Glutamatergic neuron (in vitro differentiated cells): ENCODE measurements at regions not wholly inside any gene's neighbourhood (a gene's known extent, or its start where the extent isn't known, plus 50 kb on each side); places are given as distances from the start of the nearest gene placed in this dataset.
"Not testable (repeated sequence)": the region's sequence is repeated elsewhere in the genome, so short reads cannot be mapped to it uniquely, and the experiment has no call there.

Experiments used
- DNase-seq: peaks from one replicate; pipeline ENCODE4 v3.0.0; 2022
- H3K27ac Mint-ChIP-seq: one replicate; pipeline ENCODE4 v1.8.0; 2020; ENCODE audit warnings: mild to moderate bottlenecking, mixed read lengths, inconsistent platforms; ENCODE audit not compliant: unreplicated experiment
- H3K27me3 Mint-ChIP-seq: one replicate; pipeline ENCODE4 v1.8.0; 2020; ENCODE audit warnings: mild to moderate bottlenecking, moderate library complexity, mixed read lengths, inconsistent platforms; ENCODE audit not compliant: unreplicated experiment
- H3K36me3 Mint-ChIP-seq: one replicate; pipeline ENCODE4 v1.8.0; 2020; ENCODE audit warnings: mild to moderate bottlenecking, mixed read lengths, inconsistent platforms; ENCODE audit not compliant: unreplicated experiment
- H3K4me1 Mint-ChIP-seq: one replicate; pipeline ENCODE4 v1.8.0; 2020; ENCODE audit warnings: mild to moderate bottlenecking, low read depth, mixed read lengths, inconsistent platforms; ENCODE audit not compliant: unreplicated experiment
- H3K4me3 Mint-ChIP-seq: one replicate; pipeline ENCODE4 v1.8.0; 2020; ENCODE audit warnings: mild to moderate bottlenecking, mixed read lengths, inconsistent platforms; ENCODE audit not compliant: unreplicated experiment
- H3K9me3 Mint-ChIP-seq: one replicate; pipeline ENCODE4 v1.8.0; 2020; ENCODE audit warnings: mild to moderate bottlenecking, moderate library complexity, mixed read lengths, inconsistent platforms; ENCODE audit not compliant: unreplicated experiment
- CTCF ChIP-seq: fragments of 200-600 bp; sonication (generic); IDR thresholded peaks from one replicate; pipeline ENCODE4 v1.5.0; 2021; ENCODE audit not compliant: partially characterized antibody, unreplicated experiment

DNA sequence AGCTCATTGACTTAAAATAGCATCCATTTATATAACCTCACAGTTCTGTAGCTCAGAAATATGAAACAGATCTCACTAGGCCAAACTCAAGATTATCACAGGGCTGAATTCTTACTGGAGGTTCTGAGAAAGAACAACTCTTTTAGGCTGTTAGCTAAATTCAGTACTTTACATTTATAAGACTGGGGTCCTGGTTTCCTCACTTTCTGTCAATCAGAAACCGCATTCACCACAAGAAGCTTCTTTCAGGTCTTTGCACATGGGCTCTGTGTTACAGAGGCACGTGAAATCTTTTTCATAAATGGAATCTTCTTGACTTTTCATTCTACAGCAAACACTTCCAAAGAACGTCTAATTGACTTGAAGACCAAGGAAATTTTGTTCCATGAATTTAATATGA is 876.3 kb upstream of the FOXG1 start:
- H3K27me3 Mint-ChIP-seq, result no peaks in the 10 kb centered on the region
- H3K9me3 Mint-ChIP-seq, result no peaks in the 10 kb centered on the region
- no peak overlapping the region for H3K27ac Mint-ChIP-seq
- no peaks in the 10 kb centered on the region for H3K36me3 Mint-ChIP-seq
- no peaks in the 10 kb centered on the region for H3K4me1 Mint-ChIP-seq
- H3K4me3 Mint-ChIP-seq, result no peak overlapping the region
- TF ChIP-seq CTCF, result no peak
- DNase-seq, result no peak

GRCh38 chr14:27908484-27908883 is 858.1 kb upstream of the FOXG1 start:
- H3K4me3 Mint-ChIP-seq, H3K27ac Mint-ChIP-seq, H3K9me3 Mint-ChIP-seq, H3K4me1 Mint-ChIP-seq, DNase-seq, H3K36me3 Mint-ChIP-seq, H3K27me3 Mint-ChIP-seq: not testable (repeated sequence)

GRCh38 chr14:27916326-27916725 is 850.3 kb upstream of the FOXG1 start:
- no peak for TF ChIP-seq CTCF
- H3K27me3 Mint-ChIP-seq, result peaks cover under 1% of the 10 kb centered on the region
- H3K36me3 Mint-ChIP-seq, result no peaks in the 10 kb centered on the region
- no peaks in the 10 kb centered on the region for H3K9me3 Mint-ChIP-seq
- no peak overlapping the region for H3K27ac Mint-ChIP-seq
- no peak overlapping the region for H3K4me3 Mint-ChIP-seq
- no peaks in the 10 kb centered on the region for H3K4me1 Mint-ChIP-seq
- no peak for DNase-seq

GRCh38 chr14:27917896-27918295 is 848.7 kb upstream of the FOXG1 start:
- Mint-ChIP-seq H3K27ac (no peak overlapping the region), H3K9me3 (no peaks in the 10 kb centered on the region), H3K27me3 (peaks cover 2% of the 10 kb centered on the region), H3K4me1 (no peaks in the 10 kb centered on the region), H3K4me3 (no peak overlapping the region), H3K36me3 (no peaks in the 10 kb centered on the region)
- DNase-seq, result no peak
- no peak for TF ChIP-seq CTCF

- H3K9me3 Mint-ChIP-seq, result no peaks in the 10 kb centered on the region
- no peak for TF ChIP-seq CTCF
- no peak overlapping the region for H3K27ac Mint-ChIP-seq
- H3K36me3 Mint-ChIP-seq, result no peaks in the 10 kb centered on the region
- no peak overlapping the region for H3K4me3 Mint-ChIP-seq
- no peaks in the 10 kb centered on the region for H3K27me3 Mint-ChIP-seq
- DNase-seq, result no peak
- H3K4me1 Mint-ChIP-seq, result peaks cover 1% of the 10 kb centered on the region
These were observed 839.1 kb upstream of the FOXG1 start for GRCh38 chr14:27927519-27927918.
